ENCODE measurements at regions not wholly inside any gene's neighbourhood (a gene's known extent, or its start where the extent isn't known, plus 50 kb on each side); places are given as distances from the start of the nearest gene placed in this dataset.

DNA sequence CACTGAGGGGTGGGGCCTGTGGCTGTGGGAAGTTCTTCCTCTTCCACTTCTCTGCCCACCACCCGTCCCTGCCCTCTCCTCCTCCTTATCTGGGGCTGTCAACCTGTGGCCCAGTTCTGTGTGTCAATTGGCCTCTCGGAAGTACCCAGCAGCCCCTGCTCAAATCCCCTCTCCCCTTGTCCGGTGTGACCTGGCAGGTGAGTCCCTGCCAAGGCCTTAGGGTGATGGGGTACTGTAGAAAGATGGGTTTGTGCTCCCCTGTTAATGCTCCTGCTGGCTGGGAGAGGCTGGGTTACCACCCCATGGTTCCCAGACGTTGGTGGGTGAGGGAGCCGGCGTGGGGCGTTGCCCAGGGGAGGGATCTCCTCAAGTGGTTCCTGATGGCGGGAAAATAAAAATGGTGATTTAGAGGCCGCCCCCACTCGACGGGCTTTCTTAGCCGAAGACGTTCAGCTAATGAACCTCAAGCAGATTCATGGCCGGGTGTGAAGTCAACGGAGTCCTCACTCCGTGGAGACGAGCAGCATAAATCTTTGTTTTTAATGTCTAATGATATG lies 141.2 kb downstream of the URI1 start:
- DNase-seq, result no peak

DNA sequence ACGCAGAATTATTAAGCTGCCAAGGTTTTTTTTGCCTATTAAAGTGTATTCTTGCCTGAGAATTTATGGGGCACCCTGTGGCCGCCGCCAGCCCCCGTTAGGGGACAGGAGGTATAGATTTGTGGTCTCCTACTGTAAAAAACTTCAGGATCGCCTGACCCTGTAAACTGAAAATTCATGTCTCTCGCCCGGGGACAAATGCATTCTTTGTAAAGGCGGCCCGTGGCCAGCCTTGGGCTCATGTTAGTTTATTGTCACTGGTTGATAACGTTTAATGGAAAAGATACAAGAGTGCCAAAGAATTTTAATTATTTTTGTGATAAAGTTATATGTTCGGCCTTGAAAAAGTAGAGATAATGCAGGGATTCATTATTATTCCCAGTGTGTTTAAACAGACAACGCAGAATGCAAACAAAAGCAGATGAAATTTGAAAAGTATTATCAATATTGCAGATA lies 141.7 kb downstream of the URI1 start:
- DNase-seq, result no peak

- DNase-seq, result no peak
Observed at GRCh38 chr19:30084390-30084819, 142.4 kb downstream of the URI1 start.

DNA sequence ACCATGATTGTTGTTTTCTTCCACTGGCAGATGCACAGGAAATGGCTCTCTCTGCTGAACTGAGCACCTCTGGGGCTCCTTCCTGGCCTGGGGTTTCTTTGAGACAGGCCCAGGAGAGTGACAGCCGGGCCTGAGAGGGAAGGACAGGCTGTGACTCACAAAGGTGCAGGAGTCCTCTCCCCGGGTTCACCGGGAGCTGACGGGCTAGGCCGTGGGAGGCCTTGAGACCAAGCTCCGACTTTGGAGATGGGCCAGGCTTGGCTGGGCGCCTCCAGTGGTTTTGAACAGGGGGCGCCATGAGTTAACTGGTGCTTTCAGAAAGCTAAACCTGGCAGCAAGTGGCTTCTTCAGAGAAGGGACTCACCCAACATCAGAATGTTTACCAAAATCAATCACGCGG lies 143.4 kb downstream of the URI1 start:
- DNase-seq, result peak; percentile 25

- no peak for DNase-seq
Observed at GRCh38 chr19:30086220-30086619, 144.2 kb downstream of the URI1 start.

DNA sequence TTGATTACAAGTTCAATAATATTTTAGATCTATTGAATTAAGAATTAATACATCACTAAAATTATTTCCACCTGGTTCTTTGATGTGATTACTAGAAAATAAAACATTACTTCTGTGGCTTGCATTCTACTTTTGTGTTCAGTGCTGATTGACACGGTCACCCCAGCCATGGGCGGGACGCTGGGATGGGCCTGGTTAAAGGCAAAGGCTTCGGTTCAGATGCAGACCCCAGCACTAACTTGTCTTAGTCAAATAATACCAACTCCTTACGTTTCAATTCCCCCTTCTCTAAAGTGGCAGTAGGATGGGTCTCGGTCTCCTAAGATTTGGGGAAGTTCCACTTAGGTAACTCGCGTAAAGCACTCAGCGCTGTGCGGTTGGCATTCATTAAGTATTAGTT lies 144.9 kb downstream of the URI1 start:
- DNase-seq, result no peak

GRCh38 chr19:30087381-30088138 lies 145.5 kb downstream of the URI1 start:
- DNase-seq, result no peak

- DNase-seq, result no peak
Observed at GRCh38 chr19:30088567-30088966, 146.5 kb downstream of the URI1 start.

GRCh38 chr19:30089086-30089665 lies 147.1 kb downstream of the URI1 start:
- DNase-seq, result no peak

DNA sequence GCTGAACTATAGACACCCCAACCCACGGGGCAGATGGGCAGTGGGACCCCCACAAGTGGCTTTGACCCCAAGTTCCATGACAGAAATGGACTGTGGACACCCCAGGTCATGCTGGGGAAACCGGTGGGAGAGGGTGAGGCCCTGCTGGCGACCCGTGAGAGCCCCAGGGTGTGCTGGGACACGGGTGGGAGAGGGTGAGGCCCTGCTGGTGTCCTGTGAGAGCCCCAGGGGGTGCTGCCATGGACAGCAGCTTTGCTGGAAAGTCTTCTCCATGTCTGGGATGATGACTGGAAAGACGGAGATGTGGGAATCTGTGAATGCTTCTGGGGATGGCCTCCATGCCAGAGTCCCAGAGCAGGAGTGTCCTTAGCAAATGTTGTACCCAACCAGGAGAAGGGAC lies 148.4 kb downstream of the URI1 start:
- no peak for DNase-seq

- DNase-seq, result no peak
Observed at GRCh38 chr19:30090963-30091362, 148.9 kb downstream of the URI1 start.

- DNase-seq, result no peak
Observed at GRCh38 chr19:30091456-30091855, 149.4 kb downstream of the URI1 start.

GRCh38 chr19:30091856-30092255 lies 149.8 kb downstream of the URI1 start:
- no peak for DNase-seq

GRCh38 chr19:30092721-30093569 lies 150.9 kb downstream of the URI1 start:
- DNase-seq, result no peak

GRCh38 chr19:30093966-30094755 lies 152.1 kb downstream of the URI1 start:
- DNase-seq, result no peak

DNA sequence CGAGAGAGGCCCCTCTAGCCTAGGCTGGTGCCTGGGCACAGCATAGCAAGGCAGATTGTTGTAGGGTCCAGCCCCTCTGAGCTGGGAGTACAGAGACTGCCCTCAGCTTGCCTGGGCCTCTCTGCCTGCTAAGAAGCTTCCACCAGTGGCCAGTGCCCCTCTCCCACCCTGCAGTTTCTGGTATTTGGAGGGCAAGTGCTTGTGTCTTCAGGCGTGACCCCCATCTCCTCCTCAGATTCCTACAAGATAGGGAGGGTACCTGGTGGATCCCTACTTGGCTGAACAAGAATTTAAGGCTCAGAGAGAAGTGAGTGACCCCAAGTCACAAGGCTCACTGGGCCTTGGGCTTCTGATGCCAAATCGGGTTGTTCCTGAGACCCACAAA lies 152.7 kb downstream of the URI1 start:
- DNase-seq, result no peak

DNA sequence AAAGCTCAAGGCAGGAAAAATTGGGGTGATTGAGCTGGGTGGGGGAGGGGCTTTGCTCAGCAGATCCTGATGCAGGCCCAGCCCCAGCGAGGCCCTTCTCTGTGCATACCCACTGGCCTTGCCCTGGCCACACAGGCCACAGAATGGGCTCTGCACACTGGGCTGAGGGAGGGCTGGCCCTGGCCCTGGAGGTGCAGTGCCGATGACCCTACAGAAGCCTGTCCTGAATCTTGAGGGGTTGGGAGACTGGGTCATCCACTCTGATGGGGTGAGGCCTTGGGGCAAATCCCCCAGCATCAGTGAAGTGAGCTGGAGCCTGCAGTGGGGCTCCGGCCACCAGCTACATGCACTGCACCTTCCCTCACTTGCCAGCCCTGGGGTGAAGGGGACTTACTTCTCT lies 153.1 kb downstream of the URI1 start:
- no peak for DNase-seq

GRCh38 chr19:30096596-30097370 lies 154.7 kb downstream of the URI1 start:
- no peak for DNase-seq

DNA sequence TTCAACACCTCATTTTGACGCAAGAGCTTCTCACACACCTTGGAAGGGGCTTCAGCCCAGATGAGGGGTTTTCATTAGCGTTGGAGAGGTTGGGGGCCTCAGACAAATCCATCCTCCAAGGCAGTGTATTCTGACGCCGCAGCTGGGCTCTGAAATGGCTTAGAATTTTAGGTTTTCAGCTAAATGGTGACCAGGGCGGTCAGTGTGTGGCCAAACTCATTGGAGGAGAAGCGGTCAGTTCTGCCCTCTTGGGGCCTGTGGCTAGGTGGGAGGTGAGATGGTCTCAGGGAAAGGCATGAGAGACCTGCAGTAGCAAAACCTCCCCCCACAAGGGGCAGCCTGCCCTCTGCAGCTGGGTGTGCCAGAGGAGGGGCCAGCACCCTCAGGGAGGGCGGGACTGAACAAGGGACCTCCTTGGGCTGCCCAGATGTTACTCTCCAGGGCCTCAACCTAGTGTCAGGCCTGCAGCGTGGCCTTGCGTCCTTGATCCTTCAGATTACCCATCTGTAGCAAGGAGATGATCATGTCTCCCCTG lies 155.8 kb downstream of the URI1 start:
- DNase-seq, result no peak

GRCh38 chr19:30102239-30102638 lies 160.2 kb downstream of the URI1 start:
- no peak for DNase-seq

GRCh38 chr19:30102666-30103065 lies 160.6 kb downstream of the URI1 start:
- DNase-seq, result no peak

- DNase-seq, result no peak
Observed at GRCh38 chr19:30103981-30104380, 161.9 kb downstream of the URI1 start.
